Lower leg skin (tissue), 4 donors: ENCODE measurements at regions not wholly inside any gene's neighbourhood (a gene's known extent, or its start where the extent isn't known, plus 50 kb on each side); places are given as distances from the start of the nearest gene placed in this dataset.

Experiments used
- DNase-seq, 2 donors: peaks; one replicate each; pipeline ENCODE4 v3.0.0-alpha.2; 2019; ENCODE audit warnings: low spot score in 2 of 2
- H3K4me3 ChIP-seq: fragments of 200-600 bp; sonication (generic); 2 replicates; pipeline ENCODE4 v1.5.1; 2017; ENCODE audit warnings: mild to moderate bottlenecking, low read depth; ENCODE audit not compliant: poor library complexity, severe bottlenecking
- CTCF ChIP-seq, 3 donors: fragments of 450-650 bp; IDR thresholded peaks; one replicate each; pipeline ENCODE4 v1.5.1; 2016; ENCODE audit warnings: antibody characterized with exemption in 3 of 3, mild to moderate bottlenecking in 3 of 3, moderate library complexity in 2 of 3
- POLR2A ChIP-seq, 2 donors: fragments of 450-650 bp; IDR thresholded peaks; one replicate each; pipeline ENCODE4 v1.6.1; 2016 to 2017; ENCODE audit warnings: antibody characterized with exemption in 2 of 2, mild to moderate bottlenecking in 1 of 2, moderate library complexity in 1 of 2
- WGBS, 2 donors: methylation state at CpG; one replicate each; pipeline ENCODE4 v1.1.5; 2018; 5-methylcytosine and 5-hydroxymethylcytosine counted together
- intact Hi-C: fragments of 100-400 bp; cut with DNase I; formaldehyde crosslinking; loops from one replicate; pipeline ENCODE4 v1.15.0; 2023; ENCODE audit warnings: low total_unique reads

GRCh38 chr6:133609415-133610226, 279.3 kb upstream of the TCF21 start:
- WGBS, 2 donors = 84 to 87% methylated on average over 2 of the region's 2 CpGs
- TF ChIP-seq CTCF (IDR thresholded peaks at IDR 0.05) = no peak
- no peak for TF ChIP-seq POLR2A (IDR thresholded peaks at IDR 0.05)
- intact Hi-C loops = no loop called here
- no peak overlapping the region for H3K4me3 ChIP-seq
- no peak for DNase-seq

GRCh38 chr6:133610227-133610840, 278.6 kb upstream of the TCF21 start:
- TF ChIP-seq POLR2A (IDR thresholded peaks at IDR 0.05) = no peak
- TF ChIP-seq CTCF (IDR thresholded peaks at IDR 0.05) = no peak
- no peak for DNase-seq
- intact Hi-C loops = no loop called here
- 74 to 86% methylated on average over 2 of the region's 2 CpGs for WGBS, 2 donors
- no peak overlapping the region for H3K4me3 ChIP-seq

- TF ChIP-seq POLR2A (IDR thresholded peaks at IDR 0.05) (no peak), CTCF (IDR thresholded peaks at IDR 0.05) (no peak)
- no peak for DNase-seq
- WGBS, 2 donors = 85 to 91% methylated on average over 3 of the region's 3 CpGs
- intact Hi-C loops = no loop called here
- no peak overlapping the region for H3K4me3 ChIP-seq
Measured at GRCh38 chr6:133610971-133611370, 277.9 kb upstream of the TCF21 start.

GRCh38 chr6:133612459-133612858, 276.5 kb upstream of the TCF21 start:
- no peak for DNase-seq
- TF ChIP-seq POLR2A (IDR thresholded peaks at IDR 0.05) (no peak), CTCF (IDR thresholded peaks at IDR 0.05) (no peak)
- intact Hi-C loops = no loop called here
- no peak overlapping the region for H3K4me3 ChIP-seq

GRCh38 chr6:133613211-133613610, 275.7 kb upstream of the TCF21 start:
- no peak for DNase-seq
- H3K4me3 ChIP-seq = no peak overlapping the region
- TF ChIP-seq POLR2A (IDR thresholded peaks at IDR 0.05) = no peak
- TF ChIP-seq CTCF (IDR thresholded peaks at IDR 0.05) = no peak
- intact Hi-C loops = no loop called here
- WGBS, 2 donors = 38 to 48% methylated on average over 3 of the region's 3 CpGs
